ENCODE measurements at regions not wholly inside any gene's neighbourhood (a gene's known extent, or its start where the extent isn't known, plus 50 kb on each side); places are given as distances from the start of the nearest gene placed in this dataset.

DNA sequence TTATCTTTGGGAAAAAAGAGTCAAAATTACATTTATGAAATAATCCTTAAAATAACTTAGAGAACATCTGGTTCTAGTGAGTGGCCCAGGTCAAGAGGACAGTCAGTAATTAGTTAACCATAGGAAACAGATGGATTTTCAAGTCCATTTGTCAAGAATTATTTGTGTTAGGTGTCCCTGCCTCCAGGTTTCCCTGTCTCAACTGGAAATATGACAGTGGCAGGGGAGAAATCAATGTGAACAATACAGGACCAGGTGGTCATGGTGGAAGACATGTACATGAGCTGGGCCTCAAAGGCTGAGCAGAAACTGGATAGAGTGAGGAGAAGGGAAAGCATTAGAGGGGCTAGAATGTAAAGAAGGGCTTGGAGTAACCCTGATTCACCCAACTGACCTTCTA lies 372.6 kb downstream of the VPS13C start:
- TF ChIP-seq, protein P1, sequence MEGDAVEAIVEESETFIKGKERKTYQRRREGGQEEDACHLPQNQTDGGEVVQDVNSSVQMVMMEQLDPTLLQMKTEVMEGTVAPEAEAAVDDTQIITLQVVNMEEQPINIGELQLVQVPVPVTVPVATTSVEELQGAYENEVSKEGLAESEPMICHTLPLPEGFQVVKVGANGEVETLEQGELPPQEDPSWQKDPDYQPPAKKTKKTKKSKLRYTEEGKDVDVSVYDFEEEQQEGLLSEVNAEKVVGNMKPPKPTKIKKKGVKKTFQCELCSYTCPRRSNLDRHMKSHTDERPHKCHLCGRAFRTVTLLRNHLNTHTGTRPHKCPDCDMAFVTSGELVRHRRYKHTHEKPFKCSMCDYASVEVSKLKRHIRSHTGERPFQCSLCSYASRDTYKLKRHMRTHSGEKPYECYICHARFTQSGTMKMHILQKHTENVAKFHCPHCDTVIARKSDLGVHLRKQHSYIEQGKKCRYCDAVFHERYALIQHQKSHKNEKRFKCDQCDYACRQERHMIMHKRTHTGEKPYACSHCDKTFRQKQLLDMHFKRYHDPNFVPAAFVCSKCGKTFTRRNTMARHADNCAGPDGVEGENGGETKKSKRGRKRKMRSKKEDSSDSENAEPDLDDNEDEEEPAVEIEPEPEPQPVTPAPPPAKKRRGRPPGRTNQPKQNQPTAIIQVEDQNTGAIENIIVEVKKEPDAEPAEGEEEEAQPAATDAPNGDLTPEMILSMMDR (IDR thresholded peaks at IDR 0.05), result no peak
- no peak for TF ChIP-seq POLR2AphosphoS5 (IDR thresholded peaks at IDR 0.05)
- TF ChIP-seq POLR2A (IDR thresholded peaks at IDR 0.05), result no peak
